Left renal pelvis (tissue), 4 donors: ENCODE measurements at regions not wholly inside any gene's neighbourhood (a gene's known extent, or its start where the extent isn't known, plus 50 kb on each side); places are given as distances from the start of the nearest gene placed in this dataset.

Experiments
- DNase-seq, 4 donors: peaks; one replicate each; pipeline ENCODE4 v3.0.0-alpha.2; 2013; ENCODE audit warnings: low read depth in 4 of 4, low spot score in 3 of 4

GRCh38 chr5:124649491-124650146 is 96.8 kb downstream of the ZNF608 start:
- DNase-seq, result no peak

GRCh38 chr5:124648902-124649467 is 97.5 kb downstream of the ZNF608 start:
- DNase-seq, result no peak

GRCh38 chr5:124647352-124647751 is 99.1 kb downstream of the ZNF608 start:
- no peak for DNase-seq

- no peak for DNase-seq
These were observed 101.0 kb downstream of the ZNF608 start for GRCh38 chr5:124645396-124645795.

GRCh38 chr5:124644582-124644981 is 101.9 kb downstream of the ZNF608 start:
- no peak for DNase-seq

- no peak for DNase-seq
These were observed 102.3 kb downstream of the ZNF608 start for GRCh38 chr5:124644138-124644537.

- no peak for DNase-seq
These were observed 103.1 kb downstream of the ZNF608 start for GRCh38 chr5:124643336-124643735.

GRCh38 chr5:124642151-124642550 is 104.3 kb downstream of the ZNF608 start:
- DNase-seq, result no peak

GRCh38 chr5:124641154-124641792 is 105.2 kb downstream of the ZNF608 start:
- no peak for DNase-seq

- no peak for DNase-seq
These were observed 107.3 kb downstream of the ZNF608 start for GRCh38 chr5:124639095-124639665.

- DNase-seq, result no peak
These were observed 109.4 kb downstream of the ZNF608 start for GRCh38 chr5:124637011-124637410.

GRCh38 chr5:124634741-124635323 is 111.6 kb downstream of the ZNF608 start:
- no peak for DNase-seq

- no peak for DNase-seq
These were observed 112.2 kb downstream of the ZNF608 start for GRCh38 chr5:124634228-124634739.

GRCh38 chr5:124633209-124633608 is 113.2 kb downstream of the ZNF608 start:
- DNase-seq, result no peak

- DNase-seq, result no peak
These were observed 114.4 kb downstream of the ZNF608 start for GRCh38 chr5:124631874-124632550.

- no peak for DNase-seq
These were observed 115.4 kb downstream of the ZNF608 start for GRCh38 chr5:124630767-124631704.

- DNase-seq, result no peak
These were observed 117.5 kb downstream of the ZNF608 start for GRCh38 chr5:124628721-124629596.

GRCh38 chr5:124627815-124628595 is 118.4 kb downstream of the ZNF608 start:
- DNase-seq, result no peak
